NCI-H2171 (cell line): ENCODE measurements at regions not wholly inside any gene's neighbourhood (a gene's known extent, or its start where the extent isn't known, plus 50 kb on each side); places are given as distances from the start of the nearest gene placed in this dataset.
"Not testable (repeated sequence)": the region's sequence is repeated elsewhere in the genome, so short reads cannot be mapped to it uniquely, and the experiment has no call there.

Source experiments
- DNase-seq: peaks from one replicate; lab custom pipeline; 2025; lab: John Stamatoyannopoulos, UW

DNA sequence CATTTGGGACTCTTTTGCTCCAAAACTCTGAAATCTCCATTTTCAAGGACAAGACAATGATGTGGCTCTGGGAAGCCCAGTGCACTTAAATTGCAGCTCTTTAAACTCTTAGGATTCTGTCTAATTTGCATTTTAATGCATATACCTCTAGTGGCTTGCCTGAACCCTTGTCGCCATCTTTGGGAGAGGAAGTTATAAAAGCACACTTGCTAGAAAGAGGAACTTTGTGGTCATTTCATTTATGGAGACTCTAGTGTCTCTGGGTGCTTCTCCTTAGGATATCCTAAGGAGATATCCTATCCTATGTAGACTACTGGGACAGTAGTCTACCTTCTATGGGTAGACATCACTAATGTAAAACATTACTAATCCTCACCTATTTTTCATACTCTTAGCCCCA, 77.3 kb upstream of the SLC1A3 start:
- no peak for DNase-seq

DNA sequence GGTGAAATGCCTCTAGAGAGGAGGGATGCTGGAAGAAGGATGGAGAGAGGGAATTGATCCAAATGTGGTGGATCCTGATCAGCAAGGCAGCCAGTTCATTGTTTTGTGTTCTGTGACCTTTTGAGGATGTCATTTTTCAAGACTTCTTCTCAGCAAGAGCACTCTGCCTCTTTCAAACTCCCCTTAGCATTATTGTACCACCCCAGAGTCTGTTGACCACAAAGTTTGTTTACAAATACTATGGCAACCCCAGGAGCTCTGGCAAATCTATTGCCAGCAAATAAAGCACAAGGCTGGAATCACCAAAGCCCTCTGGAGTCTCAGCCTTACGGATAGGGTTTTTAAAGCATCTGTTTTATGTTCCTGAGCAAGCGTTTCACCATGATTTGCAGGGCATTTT, 76.2 kb upstream of the SLC1A3 start:
- DNase-seq = no peak

DNA sequence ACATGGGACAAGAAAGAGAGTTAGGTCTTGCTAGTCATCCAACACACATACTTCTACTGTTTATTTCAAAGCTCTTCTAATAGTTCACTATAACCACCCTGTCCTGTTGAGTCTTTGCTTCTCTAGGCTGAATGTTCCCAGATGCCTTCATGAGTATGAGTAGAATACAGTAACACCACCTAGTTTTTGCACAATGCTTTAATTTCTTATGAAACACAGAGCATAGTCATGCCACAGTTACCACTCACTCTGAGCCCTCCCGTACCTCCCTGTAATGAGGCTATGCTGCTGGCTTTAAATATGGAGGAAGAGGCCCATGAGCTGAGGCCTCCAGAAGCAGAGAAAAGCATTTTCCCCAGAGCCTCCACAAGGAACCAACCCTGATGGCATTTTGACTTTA, 75.0 kb upstream of the SLC1A3 start:
- no peak for DNase-seq

DNA sequence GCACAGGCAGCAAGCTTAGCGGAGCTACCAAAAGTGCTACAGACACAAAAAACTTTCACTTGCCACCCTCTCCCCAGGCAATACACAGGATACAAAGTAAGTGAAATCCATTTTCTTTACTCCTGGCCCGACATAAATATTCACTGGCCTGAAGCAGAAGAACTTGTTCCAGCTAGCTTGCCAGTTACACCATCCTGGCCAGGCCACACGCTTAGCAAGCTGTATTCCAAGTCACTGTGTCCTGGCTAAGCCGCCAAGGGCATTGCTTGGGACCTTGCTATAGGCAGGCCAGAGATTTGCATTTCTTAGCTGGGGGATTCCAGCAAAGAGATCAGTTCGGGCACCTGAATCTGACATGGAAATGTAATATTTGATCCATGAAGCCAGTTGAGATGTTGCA, 71.0 kb upstream of the SLC1A3 start:
- DNase-seq = no peak

DNA sequence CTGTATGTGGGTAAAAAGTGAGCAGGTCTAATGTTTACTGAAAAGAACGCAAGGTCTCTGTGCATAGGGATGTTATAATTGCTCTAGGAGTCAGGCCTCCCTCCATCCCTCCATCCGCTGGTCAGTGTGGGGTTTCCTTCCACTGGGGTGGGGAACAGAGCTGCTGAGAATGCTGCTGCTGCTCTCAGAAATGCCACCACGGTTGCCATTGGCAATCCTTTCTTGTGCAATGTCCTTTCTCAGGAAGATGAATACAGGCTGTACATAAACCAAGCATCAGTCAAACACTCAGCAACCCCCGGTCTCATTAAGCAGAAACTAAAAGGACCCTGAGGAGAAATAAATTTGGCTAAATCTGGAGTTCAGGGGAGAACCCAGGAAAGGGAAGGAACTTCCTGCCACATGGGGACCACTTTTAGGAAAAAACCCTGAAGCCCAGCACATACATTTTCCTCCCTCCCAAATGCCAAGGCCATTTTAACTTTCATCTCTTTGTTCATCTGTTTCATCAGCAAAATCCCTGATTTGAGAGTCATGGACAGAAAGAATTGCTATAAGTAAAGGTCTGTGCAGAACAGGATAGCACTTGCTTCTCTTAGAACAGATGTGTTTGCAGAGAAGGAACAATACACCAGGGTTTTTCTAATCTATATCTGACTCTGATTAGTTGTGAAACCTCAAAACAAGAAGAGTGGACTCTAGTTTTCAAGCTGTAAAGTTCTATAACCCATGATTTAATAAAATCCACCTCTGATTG, 70.4 kb upstream of the SLC1A3 start:
- DNase-seq = no peak

DNA sequence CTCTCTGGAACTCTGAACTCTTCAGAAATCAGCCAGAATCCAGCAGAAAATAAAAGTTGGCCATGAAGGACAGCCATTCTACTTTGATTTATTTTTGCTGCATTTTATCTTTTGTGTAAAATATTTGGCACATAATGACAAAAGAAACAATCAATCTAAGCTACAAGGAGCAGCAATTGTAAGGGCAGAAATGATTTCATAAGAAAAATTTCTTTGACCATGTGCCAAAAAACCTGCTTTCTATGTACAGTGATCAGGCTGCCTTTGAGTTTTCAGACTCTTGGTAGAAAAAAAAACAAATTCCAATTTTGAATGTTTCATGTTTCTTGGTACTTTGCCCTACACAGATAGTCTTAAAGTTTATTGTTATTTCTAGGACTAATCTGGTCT, 69.8 kb upstream of the SLC1A3 start:
- no peak for DNase-seq

DNA sequence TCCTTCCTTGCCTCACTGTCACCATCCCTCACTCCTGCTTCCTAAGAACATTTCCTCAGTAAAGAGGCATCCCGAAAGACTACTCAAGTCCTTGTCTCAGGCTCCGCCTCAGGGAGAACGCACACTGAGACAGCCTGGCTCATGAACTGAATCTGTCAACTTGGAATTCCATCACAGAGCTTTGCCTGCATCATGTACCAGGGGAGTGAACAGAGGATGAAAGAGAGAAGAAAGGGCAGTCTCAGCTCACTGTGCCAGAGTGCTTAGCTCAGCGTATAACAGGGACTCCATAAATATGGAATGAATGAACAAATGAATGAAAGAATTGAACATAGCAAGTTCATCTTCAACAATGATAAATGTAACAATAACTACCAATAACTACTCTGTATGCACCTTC, 68.7 kb upstream of the SLC1A3 start:
- no peak for DNase-seq

DNA sequence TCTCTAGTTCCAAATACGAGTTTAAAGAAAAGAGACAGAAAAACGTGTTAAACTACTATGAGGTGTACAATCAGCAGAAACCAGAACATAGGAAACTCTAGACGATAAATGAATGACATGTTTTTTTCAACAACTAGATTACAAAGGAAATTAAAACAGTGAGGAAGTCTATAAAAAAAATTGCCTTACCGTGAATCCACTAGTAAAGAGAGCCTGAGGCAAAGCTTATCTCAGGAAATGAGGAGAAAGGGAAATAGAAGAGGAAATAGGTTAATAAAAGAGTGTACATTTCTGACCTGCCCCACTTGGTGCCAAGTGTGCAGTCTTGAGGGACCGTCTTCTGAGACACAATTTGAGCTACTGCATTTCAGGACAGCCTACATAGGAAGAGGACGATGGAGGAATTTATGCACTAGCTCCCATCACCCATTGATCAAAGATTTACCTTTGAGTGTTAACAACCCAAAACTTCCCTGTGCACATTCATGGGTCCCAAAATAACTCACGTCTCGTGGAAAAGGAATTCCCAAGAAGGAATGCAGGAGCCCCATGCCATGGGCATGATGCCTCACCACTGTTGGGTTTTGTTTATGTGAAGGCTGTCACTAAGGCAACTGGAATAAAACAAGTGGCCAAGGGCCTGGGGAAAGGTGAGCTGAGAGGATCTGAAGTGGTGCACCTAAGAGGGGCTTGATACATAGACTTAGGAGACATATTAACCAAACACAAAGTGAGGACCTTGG, 53.6 kb upstream of the SLC1A3 start:
- no peak for DNase-seq

DNA sequence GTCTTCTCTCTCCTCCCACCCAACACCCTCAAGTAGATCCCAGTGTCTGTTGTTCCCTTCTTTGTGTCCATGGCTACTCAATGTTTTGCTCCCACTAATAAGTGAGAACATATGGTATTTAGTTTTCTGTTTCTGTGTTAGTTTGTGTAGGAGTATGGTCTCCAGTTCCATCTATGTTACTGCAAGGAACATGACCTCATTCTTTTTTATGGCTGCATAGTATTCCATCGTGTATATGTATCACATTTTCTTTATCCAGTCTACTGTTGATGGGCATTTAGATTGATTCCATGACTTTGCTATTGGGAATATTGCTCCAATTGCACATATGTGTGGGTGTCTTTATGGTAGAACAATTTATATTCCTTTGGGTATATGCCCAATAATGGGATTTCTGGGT, 51.4 kb upstream of the SLC1A3 start:
- not testable (repeated sequence) for DNase-seq
